LoVo (cell line): ENCODE measurements at regions not wholly inside any gene's neighbourhood (a gene's known extent, or its start where the extent isn't known, plus 50 kb on each side); places are given as distances from the start of the nearest gene placed in this dataset.
"Not testable (repeated sequence)": the region's sequence is repeated elsewhere in the genome, so short reads cannot be mapped to it uniquely, and the experiment has no call there.

Experiments used
- DNase-seq: peaks from one replicate; pipeline ENCODE4 v3.0.0-alpha.2; 2016; ENCODE audit warnings: low spot score

- no peak for DNase-seq
Measured at GRCh38 chr12:102297412-102297811, 99.8 kb upstream of the PMCH start.

- DNase-seq, result no peak
Measured at GRCh38 chr12:102294568-102294967, 96.9 kb upstream of the PMCH start.

- not testable (repeated sequence) for DNase-seq
Measured at GRCh38 chr12:102291498-102292440, 94.1 kb upstream of the PMCH start.

- DNase-seq, result not testable (repeated sequence)
Measured at GRCh38 chr12:102289702-102290101, 92.1 kb upstream of the PMCH start.

- DNase-seq, result no peak
Measured at GRCh38 chr12:102281231-102281630, 83.6 kb upstream of the PMCH start.

- DNase-seq, result not testable (repeated sequence)
Measured at GRCh38 chr12:102255687-102256086, 58.1 kb upstream of the PMCH start.

- not testable (repeated sequence) for DNase-seq
Measured at GRCh38 chr12:102251005-102251404, 53.4 kb upstream of the PMCH start.

GRCh38 chr12:102249079-102249841, 51.6 kb upstream of the PMCH start:
- DNase-seq, result no peak
